Activated CD4-positive, CD25-positive, alpha-beta regulatory T cell (primary cell): ENCODE measurements at regions not wholly inside any gene's neighbourhood (a gene's known extent, or its start where the extent isn't known, plus 50 kb on each side); places are given as distances from the start of the nearest gene placed in this dataset.

Experiments
- DNase-seq, 4 experiments: peaks; one replicate each; lab custom pipeline; 2025; lab: John Stamatoyannopoulos, UW

DNA sequence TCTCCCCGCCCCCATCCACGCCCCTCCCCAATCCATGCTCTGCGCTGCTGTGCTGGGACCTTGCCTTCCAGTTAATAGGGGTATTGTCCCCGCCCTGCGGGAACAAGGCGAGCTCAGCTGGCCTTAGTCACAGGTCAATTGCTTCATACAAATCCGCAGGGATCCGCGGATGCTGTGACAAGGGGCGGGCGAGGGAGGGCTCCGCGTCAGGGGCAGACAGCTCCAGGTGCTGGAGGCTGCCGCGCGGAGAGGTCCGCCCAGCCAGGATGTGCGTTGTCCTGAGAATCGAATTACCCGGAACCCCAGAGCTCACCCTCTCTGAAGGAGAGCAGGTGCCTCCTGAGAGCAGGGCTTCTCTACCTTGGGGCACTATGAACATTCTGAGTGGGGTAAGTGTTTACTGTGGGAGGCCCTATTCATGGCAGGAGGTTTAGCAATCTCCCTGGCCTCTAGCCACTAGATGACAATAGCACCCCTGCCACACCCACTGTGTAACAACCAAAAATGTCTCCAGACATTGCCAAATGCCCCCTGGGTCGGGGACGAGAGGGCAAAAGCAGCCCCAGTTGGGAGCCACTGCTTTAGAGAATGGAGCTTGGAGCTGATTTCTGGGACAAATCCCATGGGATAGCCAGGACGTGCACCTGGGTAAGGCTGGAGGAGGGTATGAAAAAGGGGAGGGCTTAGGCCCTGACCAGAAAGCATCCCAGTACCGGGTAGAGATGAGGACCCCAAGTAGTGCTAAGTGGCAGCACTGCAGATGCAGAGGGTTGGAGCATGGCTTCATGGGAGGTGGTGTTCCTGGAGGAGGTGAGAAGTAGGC lies 138.2 kb downstream of the CYLD start:
- DNase-seq: no peak

DNA sequence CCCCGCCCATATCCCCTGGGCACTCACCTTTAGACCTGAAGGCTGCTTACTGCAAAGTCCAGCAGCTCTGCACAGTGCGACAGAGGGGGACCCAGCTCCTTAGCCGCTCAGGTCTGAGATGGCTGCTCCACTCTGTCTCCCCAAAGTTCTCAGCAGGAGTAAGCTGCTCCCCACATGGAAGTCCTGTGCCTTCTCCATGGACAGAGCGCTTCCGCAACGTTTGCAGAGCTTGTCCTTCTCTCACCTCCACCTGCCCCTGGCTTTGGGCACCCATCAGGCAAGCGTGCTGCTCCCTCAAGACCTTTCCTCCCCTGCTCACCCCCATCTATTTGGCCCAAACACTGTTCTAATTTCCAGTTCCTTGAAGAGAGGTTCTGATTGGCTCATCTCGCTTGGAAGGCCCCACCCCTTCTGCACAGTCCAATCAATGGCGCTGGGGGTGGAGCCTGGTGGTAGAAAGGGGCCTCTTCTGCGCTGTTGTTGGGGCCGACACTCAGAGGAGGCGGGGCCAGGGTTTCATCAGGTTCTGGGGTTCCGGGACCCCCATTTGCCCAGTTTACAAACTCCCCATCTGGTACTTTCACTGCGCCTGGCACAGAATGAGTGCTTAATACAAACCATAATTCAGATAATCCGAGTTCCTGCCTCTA lies 137.2 kb downstream of the CYLD start:
- no peak for DNase-seq

GRCh38 chr16:50878536-50878935 lies 136.7 kb downstream of the CYLD start:
- DNase-seq: no peak

DNA sequence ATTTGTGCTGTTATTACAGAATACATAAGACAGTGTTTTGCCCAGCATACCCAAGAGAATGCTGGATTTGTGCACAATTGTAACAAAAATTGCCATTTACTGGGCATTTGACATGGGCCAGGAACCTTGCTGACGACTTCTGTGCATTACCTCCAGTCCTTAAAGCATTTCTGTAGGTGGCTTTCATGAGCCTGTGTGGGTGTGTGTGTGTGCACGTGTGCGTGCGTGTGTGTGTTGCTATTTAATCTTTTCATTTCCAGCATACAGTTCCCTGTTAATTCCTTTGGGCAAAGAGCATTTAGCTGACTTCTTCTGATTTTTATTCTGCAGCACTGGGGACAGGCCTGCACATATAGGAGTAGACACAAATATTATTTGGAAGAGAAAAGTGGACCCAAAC lies 134.4 kb downstream of the CYLD start:
- DNase-seq: no peak

GRCh38 chr16:50868577-50868976 lies 126.7 kb downstream of the CYLD start:
- no peak for DNase-seq

- no peak for DNase-seq
Observed at GRCh38 chr16:50866806-50867205, 124.9 kb downstream of the CYLD start.

DNA sequence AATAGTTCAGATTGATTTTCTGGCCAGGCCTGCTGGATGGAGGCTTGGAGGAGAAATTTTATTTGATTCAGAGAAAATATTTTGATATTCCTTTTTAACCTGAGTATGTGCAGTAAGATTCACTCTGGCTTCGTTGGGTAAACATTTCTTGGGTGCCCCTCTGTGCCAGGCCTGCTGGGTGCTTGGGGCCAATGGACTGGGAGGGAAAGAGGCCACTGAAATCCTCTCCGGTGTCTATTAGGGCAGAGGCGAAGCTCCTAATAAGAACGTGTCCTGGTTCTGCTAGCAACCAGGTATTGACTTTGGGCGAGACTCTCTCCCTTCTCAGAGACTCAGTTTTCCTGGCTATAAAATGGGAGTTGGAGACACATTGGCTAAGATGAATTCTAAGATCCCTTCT lies 122.5 kb downstream of the CYLD start:
- DNase-seq: no peak

DNA sequence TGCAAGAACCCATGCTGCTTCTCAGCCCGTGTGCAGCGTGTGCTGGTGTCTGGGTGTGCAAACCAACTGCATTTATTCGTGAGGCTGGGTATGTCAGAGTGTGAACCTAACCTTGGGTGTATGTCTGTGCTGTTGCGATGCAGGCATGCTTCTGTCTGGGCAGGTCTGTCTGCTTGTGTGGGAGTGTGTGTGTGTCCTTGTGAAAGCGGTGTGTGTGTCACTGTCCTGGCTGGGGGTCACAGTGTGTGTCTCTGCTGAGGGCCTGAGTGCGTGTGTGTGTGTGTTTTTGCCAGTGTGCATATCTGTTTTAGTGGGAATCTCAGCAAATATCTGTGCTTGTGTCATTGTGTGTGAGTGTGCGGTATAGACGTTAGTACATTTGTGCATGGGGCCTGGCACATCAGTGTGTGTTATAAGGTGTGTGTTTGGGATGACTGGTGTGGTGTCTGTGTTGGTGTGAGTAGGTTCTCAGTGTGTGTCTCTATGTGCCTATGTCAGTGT lies 121.8 kb downstream of the CYLD start:
- DNase-seq: no peak

DNA sequence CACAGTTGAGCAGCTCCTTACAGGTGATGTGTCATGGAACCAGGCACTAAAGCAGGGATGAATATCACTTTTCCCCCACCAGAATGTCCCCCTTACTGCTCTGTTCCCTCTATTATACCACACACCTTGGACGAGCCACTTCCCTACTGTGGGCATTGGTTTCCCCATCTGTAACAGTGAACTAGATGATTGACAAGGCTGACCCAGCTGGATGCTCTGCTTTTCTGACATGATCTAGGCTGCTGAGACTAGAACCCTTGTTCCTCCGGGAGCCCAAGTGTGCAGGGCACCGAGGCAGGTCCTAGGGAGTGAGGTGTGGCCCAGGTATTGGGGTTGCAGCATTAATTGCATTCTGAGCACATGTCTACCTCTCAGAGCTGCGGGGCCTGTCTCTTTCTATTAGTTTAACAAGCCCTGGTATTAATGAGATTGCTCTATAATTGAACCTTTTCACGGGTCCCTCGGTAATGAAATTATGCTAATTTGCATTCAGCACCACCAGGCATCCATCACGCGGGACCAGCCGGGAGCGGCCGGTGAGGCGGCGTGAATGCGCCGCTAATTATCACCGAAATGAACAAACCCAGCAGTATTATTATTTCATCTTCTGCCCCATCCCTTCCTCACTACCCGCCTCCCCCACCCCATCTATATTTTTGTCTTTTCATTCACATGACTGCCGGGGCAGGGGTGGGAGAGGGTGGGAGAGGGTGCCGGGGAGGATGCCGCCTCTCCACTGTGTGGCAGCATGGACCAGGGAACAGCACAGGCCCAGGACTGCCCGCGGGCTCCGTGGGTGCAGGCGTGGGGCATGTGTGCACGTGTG lies 121.1 kb downstream of the CYLD start:
- no peak for DNase-seq

DNA sequence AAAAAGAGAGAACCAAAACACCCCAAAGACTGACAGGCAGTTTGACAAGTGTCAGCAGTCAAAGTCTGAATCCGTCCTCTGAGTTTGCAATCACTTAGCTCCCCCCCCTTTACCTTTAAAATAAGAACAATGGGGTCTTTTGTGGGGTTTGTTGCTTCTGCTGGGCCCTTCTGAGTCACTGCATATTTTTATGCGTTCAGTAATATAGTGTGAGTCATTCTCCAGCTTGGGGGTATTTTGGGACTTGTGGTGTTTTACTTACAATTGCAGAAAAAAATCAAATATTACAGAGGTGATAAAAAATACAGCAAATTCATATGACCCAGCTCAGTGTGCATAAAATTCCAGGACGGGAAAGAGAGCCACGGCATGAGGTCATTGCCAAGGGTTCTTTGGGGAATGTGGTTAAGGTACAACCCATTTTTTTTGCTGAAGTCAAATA lies 120.1 kb downstream of the CYLD start:
- no peak for DNase-seq

DNA sequence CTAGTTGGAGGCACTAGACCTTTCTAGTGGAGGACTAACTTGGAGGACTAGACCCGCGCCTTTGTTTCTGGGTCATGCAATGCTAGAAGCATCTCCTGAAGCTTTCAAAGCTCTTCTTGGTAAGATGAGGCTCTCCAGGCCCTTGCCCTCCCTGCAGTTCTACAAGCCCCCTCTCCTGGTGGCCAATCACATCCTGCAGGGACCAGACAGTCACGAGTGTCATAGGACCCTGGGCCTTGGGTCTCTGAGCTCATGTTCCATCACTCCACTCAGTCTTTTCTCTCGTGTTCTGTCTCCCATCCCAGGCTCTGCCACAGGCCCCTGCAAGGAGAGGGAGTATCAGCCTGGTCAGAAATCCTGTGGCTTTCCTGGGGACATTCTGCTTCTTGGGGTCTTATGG lies 119.6 kb downstream of the CYLD start:
- no peak for DNase-seq

- no peak for DNase-seq
Observed at GRCh38 chr16:50859628-50860360, 117.9 kb downstream of the CYLD start.

- no peak for DNase-seq
Observed at GRCh38 chr16:50858877-50859627, 117.2 kb downstream of the CYLD start.

DNA sequence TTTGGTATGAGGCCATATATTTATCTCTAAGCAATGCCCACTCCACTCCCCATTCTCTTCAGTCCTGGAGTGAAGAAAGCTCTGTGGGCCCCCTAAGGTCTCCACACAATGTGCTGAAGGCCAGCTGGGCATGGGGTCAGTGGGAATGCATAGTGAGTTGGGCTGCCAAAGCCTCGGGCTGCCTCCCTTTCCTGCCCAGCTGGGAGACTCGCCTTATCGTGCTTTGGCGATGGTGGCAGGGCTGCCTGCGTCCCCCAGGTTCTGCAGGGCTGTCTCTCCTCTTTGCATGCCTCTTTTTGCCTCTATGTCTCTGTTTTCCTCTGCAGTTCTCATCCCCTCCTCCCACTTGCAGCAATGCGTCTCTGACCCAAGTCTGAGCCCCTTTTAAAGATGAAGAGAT lies 116.5 kb downstream of the CYLD start:
- no peak for DNase-seq

- DNase-seq: no peak
Observed at GRCh38 chr16:50857881-50858280, 116.0 kb downstream of the CYLD start.

DNA sequence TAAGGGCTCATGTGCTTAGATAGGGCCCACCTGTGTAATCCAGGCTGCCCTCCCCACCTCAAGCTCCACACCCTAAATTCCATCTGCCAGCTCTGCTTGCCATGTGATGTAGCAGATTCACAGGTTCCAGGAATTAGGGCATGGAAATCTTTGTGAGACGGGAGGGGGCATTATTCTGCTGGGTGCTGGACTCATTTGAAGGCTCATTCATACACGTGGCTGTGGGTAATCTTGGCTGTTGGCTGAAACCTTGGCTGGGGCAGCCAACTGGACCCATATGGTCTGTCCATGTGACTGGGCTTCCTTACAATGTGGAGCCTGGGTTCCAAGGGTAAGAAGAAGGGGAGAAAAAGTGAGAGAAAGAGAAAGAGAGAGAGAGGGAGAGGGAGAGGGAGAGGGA lies 115.1 kb downstream of the CYLD start:
- DNase-seq: no peak

DNA sequence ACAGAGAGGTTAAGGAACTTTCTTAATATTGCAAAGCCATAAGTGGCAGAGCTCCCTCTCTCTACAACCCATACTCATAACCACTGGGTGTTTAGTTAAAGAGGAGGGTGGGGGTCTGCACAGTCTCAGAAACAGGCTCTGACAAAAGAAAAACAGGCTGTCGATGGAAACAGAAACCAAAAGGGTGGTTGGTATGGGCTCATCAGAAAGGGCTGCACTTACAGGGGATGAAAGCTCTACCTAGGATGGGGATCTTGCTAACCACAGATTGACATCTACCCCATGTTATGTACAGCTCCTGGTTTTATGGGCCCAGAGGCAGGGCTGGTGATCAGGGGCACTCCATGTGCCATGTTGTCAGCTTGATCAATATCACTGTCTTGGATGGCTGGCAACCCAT lies 111.4 kb downstream of the CYLD start:
- no peak for DNase-seq
